Hepatocyte (in vitro differentiated cells): ENCODE measurements at regions not wholly inside any gene's neighbourhood (a gene's known extent, or its start where the extent isn't known, plus 50 kb on each side); places are given as distances from the start of the nearest gene placed in this dataset.

Experiments
- CTCF ChIP-seq: fragments of 200-600 bp; sonication (generic); IDR thresholded peaks from 2 replicates; pipeline ENCODE4 v1.5.1; 2016; ENCODE audit warnings: antibody characterized with exemption, mild to moderate bottlenecking; ENCODE audit not compliant: poor library complexity
- EZH2 ChIP-seq: fragments of 200-600 bp; sonication (generic); IDR thresholded peaks from 2 replicates; pipeline ENCODE4 v1.6.1; 2016; ENCODE audit warnings: antibody characterized with exemption, mild to moderate bottlenecking, borderline replicate concordance
- EZH2phosphoT487 ChIP-seq: fragments of 200-600 bp; sonication (generic); IDR thresholded peaks from one replicate; pipeline ENCODE4 v1.6.1; 2018; ENCODE audit warnings: antibody characterized with exemption, mild to moderate bottlenecking, low read depth, moderate library complexity; ENCODE audit not compliant: unreplicated experiment, severe bottlenecking

GRCh38 chr1:240666568-240667198 lies 54.7 kb upstream of the GREM2 start:
- TF ChIP-seq CTCF (no peak), EZH2phosphoT487 (no peak), EZH2 (no peak)
